Effector memory CD4-positive, alpha-beta T cell (primary cell): ENCODE measurements at regions not wholly inside any gene's neighbourhood (a gene's known extent, or its start where the extent isn't known, plus 50 kb on each side); places are given as distances from the start of the nearest gene placed in this dataset.

Source experiments
- DNase-seq, 3 donors: peaks; one replicate each; pipeline ENCODE4 v3.0.0-alpha.2; 2020
- H3K27ac ChIP-seq: 2 replicates; pipeline ENCODE4 v1.7.0; 2013; ENCODE audit warnings: mild to moderate bottlenecking, low read length, moderate library complexity; ENCODE audit not compliant: insufficient read depth, poor library complexity, severe bottlenecking
- H3K27me3 ChIP-seq: replicated peaks from 2 replicates; pipeline ENCODE4 v1.7.0; 2013; ENCODE audit warnings: mild to moderate bottlenecking, low read length; ENCODE audit not compliant: insufficient read depth, control insufficient read depth, poor library complexity, severe bottlenecking
- H3K36me3 ChIP-seq: 2 replicates; pipeline ENCODE4 v1.7.0; 2013; ENCODE audit warnings: mild to moderate bottlenecking, low read length, moderate library complexity; ENCODE audit not compliant: control insufficient read depth, insufficient read depth
- H3K4me1 ChIP-seq: 2 replicates; pipeline ENCODE4 v1.7.0; 2013; ENCODE audit warnings: low read length, mild to moderate bottlenecking; ENCODE audit not compliant: control insufficient read depth, insufficient read depth, poor library complexity, severe bottlenecking
- H3K4me3 ChIP-seq: 2 replicates; pipeline ENCODE4 v1.7.0; 2013; ENCODE audit warnings: low read length, low read depth, mild to moderate bottlenecking; ENCODE audit not compliant: insufficient read depth, poor library complexity, severe bottlenecking
- H3K9me3 ChIP-seq: 2 replicates; pipeline ENCODE4 v1.7.0; 2013; ENCODE audit warnings: mild to moderate bottlenecking, low read length, moderate library complexity; ENCODE audit not compliant: control insufficient read depth

GRCh38 chr2:221276601-221277000 is 295.5 kb downstream of the EPHA4 start:
- no peaks in the 10 kb centered on the region for H3K9me3 ChIP-seq
- H3K4me3 ChIP-seq = no peak overlapping the region
- H3K36me3 ChIP-seq = no peaks in the 10 kb centered on the region
- H3K27me3 ChIP-seq = no peaks in the 10 kb centered on the region
- DNase-seq = no peak
- no peak overlapping the region for H3K27ac ChIP-seq
- no peaks in the 10 kb centered on the region for H3K4me1 ChIP-seq

GRCh38 chr2:221282386-221282785 is 289.7 kb downstream of the EPHA4 start:
- Histone ChIP-seq H3K27ac (no peak overlapping the region), H3K4me3 (no peak overlapping the region), H3K27me3 (no peaks in the 10 kb centered on the region), H3K4me1 (no peaks in the 10 kb centered on the region), H3K9me3 (no peaks in the 10 kb centered on the region), H3K36me3 (no peaks in the 10 kb centered on the region)
- no peak for DNase-seq

- no peak for DNase-seq
- Histone ChIP-seq H3K9me3 (no peaks in the 10 kb centered on the region), H3K27ac (no peak overlapping the region), H3K27me3 (no peaks in the 10 kb centered on the region), H3K36me3 (no peaks in the 10 kb centered on the region), H3K4me3 (no peak overlapping the region), H3K4me1 (no peaks in the 10 kb centered on the region)
These were observed 288.1 kb downstream of the EPHA4 start for GRCh38 chr2:221283896-221284545.

GRCh38 chr2:221285148-221285547 is 287.0 kb downstream of the EPHA4 start:
- DNase-seq = no peak
- H3K4me1 ChIP-seq = no peaks in the 10 kb centered on the region
- no peak overlapping the region for H3K4me3 ChIP-seq
- H3K27me3 ChIP-seq = no peaks in the 10 kb centered on the region
- H3K36me3 ChIP-seq = no peaks in the 10 kb centered on the region
- H3K27ac ChIP-seq = no peak overlapping the region
- no peaks in the 10 kb centered on the region for H3K9me3 ChIP-seq

DNA sequence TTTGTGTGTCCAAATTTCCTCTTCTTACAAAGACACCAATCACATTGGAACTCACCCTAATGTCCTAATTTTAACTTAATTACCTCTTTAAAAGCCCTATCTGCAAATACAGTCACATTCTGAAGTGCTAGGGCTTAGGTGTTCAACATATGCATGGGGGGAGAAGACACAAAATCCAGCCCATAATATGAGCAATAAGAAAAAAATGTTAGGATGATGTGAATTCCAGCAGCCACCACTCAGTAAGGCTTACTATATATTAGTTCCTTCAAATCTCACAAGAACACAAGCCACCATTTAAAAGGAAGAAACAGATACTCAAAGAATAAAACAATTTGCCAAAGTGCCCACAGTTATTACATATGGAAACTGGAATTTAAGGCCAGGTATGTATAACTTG is 285.7 kb downstream of the EPHA4 start:
- Histone ChIP-seq H3K27me3 (no peaks in the 10 kb centered on the region), H3K36me3 (no peaks in the 10 kb centered on the region), H3K9me3 (no peaks in the 10 kb centered on the region), H3K4me3 (no peak overlapping the region), H3K4me1 (no peaks in the 10 kb centered on the region), H3K27ac (no peak overlapping the region)
- DNase-seq = no peak

DNA sequence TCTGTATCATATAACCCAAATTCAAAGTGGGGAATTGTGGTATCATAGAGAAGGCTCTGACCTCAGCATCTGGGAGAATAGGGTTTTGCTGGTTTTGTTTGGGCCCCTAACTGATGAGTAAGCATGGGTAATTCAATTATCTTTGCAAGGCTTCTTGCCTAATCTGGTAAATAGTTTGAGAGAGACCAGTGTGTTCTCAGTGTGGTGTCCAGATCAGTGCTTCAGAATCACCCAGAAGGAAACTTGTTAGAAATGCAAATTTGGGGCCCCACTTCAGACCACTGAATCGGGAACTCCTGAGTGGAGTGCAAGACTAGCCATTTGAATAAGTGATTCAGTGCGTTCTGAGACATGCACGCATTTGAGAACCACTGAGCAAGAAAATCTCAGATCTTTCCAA is 282.7 kb downstream of the EPHA4 start:
- Histone ChIP-seq H3K36me3 (no peaks in the 10 kb centered on the region), H3K4me3 (no peak overlapping the region), H3K27ac (no peak overlapping the region), H3K27me3 (no peaks in the 10 kb centered on the region), H3K4me1 (no peaks in the 10 kb centered on the region), H3K9me3 (no peaks in the 10 kb centered on the region)
- DNase-seq = no peak

GRCh38 chr2:221289846-221290245 is 282.3 kb downstream of the EPHA4 start:
- DNase-seq = no peak
- no peak overlapping the region for H3K4me3 ChIP-seq

GRCh38 chr2:221293949-221294742 is 278.0 kb downstream of the EPHA4 start:
- no peaks in the 10 kb centered on the region for H3K4me1 ChIP-seq
- no peak overlapping the region for H3K27ac ChIP-seq
- no peak for DNase-seq

More at GRCh38 chr2:221289846-221290245, 282.3 kb downstream of the EPHA4 start:
- no peaks in the 10 kb centered on the region for H3K36me3 ChIP-seq
- no peaks in the 10 kb centered on the region for H3K9me3 ChIP-seq
- no peaks in the 10 kb centered on the region for H3K27me3 ChIP-seq
- no peak overlapping the region for H3K27ac ChIP-seq
- no peaks in the 10 kb centered on the region for H3K4me1 ChIP-seq

DNA sequence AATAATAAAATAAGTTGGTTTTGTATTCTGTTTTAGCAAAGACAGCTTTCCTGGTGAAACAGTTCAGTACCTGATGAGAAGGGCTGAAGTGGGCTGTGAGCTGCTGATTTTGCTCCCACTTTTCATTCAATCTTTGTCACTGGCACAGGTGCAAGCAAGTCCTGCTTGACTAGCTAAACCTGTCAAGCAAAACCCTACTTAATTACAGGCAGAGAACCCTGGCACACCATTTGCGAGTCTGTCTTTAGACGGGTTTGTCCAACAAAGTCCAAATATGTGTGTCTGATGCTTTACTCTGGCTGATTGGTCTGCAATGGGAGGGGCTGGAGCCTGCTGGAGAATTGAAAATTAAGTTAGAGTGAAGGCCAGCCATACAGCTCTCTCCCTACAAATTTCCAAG is 267.2 kb downstream of the EPHA4 start:
- DNase-seq = no peak
- no peaks in the 10 kb centered on the region for H3K4me1 ChIP-seq
- H3K9me3 ChIP-seq = no peaks in the 10 kb centered on the region
- H3K27ac ChIP-seq = no peak overlapping the region
- H3K36me3 ChIP-seq = no peaks in the 10 kb centered on the region
- H3K4me3 ChIP-seq = no peak overlapping the region
- no peaks in the 10 kb centered on the region for H3K27me3 ChIP-seq

More at GRCh38 chr2:221293949-221294742, 278.0 kb downstream of the EPHA4 start:
- Histone ChIP-seq H3K4me3 (no peak overlapping the region), H3K27me3 (no peaks in the 10 kb centered on the region), H3K9me3 (no peaks in the 10 kb centered on the region), H3K36me3 (no peaks in the 10 kb centered on the region)

- DNase-seq = no peak
- no peaks in the 10 kb centered on the region for H3K27me3 ChIP-seq
- H3K27ac ChIP-seq = no peak overlapping the region
- no peaks in the 10 kb centered on the region for H3K36me3 ChIP-seq
- H3K4me1 ChIP-seq = no peaks in the 10 kb centered on the region
- H3K4me3 ChIP-seq = no peak overlapping the region
- no peaks in the 10 kb centered on the region for H3K9me3 ChIP-seq
These were observed 263.5 kb downstream of the EPHA4 start for GRCh38 chr2:221308507-221309066.
